Naive B cell (primary cell): ENCODE measurements at regions not wholly inside any gene's neighbourhood (a gene's known extent, or its start where the extent isn't known, plus 50 kb on each side); places are given as distances from the start of the nearest gene placed in this dataset.
"Not testable (repeated sequence)": the region's sequence is repeated elsewhere in the genome, so short reads cannot be mapped to it uniquely, and the experiment has no call there.

Source experiments
- ATAC-seq, 2 donors: fragments of 150-1000 bp; cut with Tn5 transposase; 2 replicates each; pipeline ENCODE4 v1.10.0; 2021; ENCODE audit warnings: low read depth in 2 of 2, mild to moderate bottlenecking in 2 of 2, moderate library complexity in 2 of 2
- DNase-seq: peaks from one replicate; pipeline ENCODE4 v3.0.0; 2022
- H3K27ac Mint-ChIP-seq, 6 donors: one replicate each; pipeline ENCODE4 v1.8.0; 2020 to 2022; ENCODE audit warnings: mild to moderate bottlenecking in 6 of 6, mixed read lengths in 6 of 6, moderate library complexity in 5 of 6, inconsistent platforms in 2 of 6
- H3K27me3 Mint-ChIP-seq, 3 donors: one replicate each; pipeline ENCODE4 v1.8.0; 2021 to 2022; ENCODE audit warnings: mixed read lengths in 3 of 3, mild to moderate bottlenecking in 1 of 3
- H3K36me3 Mint-ChIP-seq, 2 donors: one replicate each; pipeline ENCODE4 v1.8.0; 2020 to 2022; ENCODE audit warnings: mixed read lengths in 2 of 2, inconsistent platforms in 1 of 2, mild to moderate bottlenecking in 1 of 2
- H3K4me1 Mint-ChIP-seq, 3 donors: one replicate each; pipeline ENCODE4 v1.8.0; 2020 to 2022; ENCODE audit warnings: mixed read lengths in 3 of 3, inconsistent platforms in 1 of 3, mild to moderate bottlenecking in 1 of 3, moderate library complexity in 1 of 3
- H3K4me3 Mint-ChIP-seq, 8 donors: one replicate each; pipeline ENCODE4 v1.8.0; 2020 to 2022; ENCODE audit warnings: mild to moderate bottlenecking in 8 of 8, mixed read lengths in 8 of 8, moderate library complexity in 8 of 8, inconsistent platforms in 2 of 8
- H3K9me3 Mint-ChIP-seq, 7 donors: one replicate each; pipeline ENCODE4 v1.8.0; 2020 to 2022; ENCODE audit warnings: mixed read lengths in 7 of 7, mild to moderate bottlenecking in 5 of 7, inconsistent platforms in 2 of 7, moderate library complexity in 1 of 7

GRCh38 chr5:34378498-34378897, 277.6 kb upstream of the RAI14 start:
- not testable (repeated sequence) for H3K9me3 Mint-ChIP-seq, H3K27me3 Mint-ChIP-seq, H3K27ac Mint-ChIP-seq, ATAC-seq, DNase-seq, H3K36me3 Mint-ChIP-seq, H3K4me1 Mint-ChIP-seq, H3K4me3 Mint-ChIP-seq

GRCh38 chr5:34388754-34389153, 267.4 kb upstream of the RAI14 start:
- H3K27me3 Mint-ChIP-seq, H3K36me3 Mint-ChIP-seq, H3K4me1 Mint-ChIP-seq, H3K27ac Mint-ChIP-seq, ATAC-seq, H3K4me3 Mint-ChIP-seq, H3K9me3 Mint-ChIP-seq, DNase-seq: not testable (repeated sequence)

GRCh38 chr5:34409373-34409772, 246.8 kb upstream of the RAI14 start:
- ATAC-seq = no peak
- H3K27me3 Mint-ChIP-seq = peaks cover 0 to 4% (median 4%) of the 10 kb centered on the region in 3 donors
- no peak overlapping the region for H3K4me3 Mint-ChIP-seq
- no peak overlapping the region for H3K27ac Mint-ChIP-seq
- H3K36me3 Mint-ChIP-seq = no peaks in the 10 kb centered on the region
- peaks cover 0 to 2% (median 0%) of the 10 kb centered on the region in 7 donors for H3K9me3 Mint-ChIP-seq
- DNase-seq = no peak
- no peaks in the 10 kb centered on the region for H3K4me1 Mint-ChIP-seq

- H3K27ac Mint-ChIP-seq = no peak overlapping the region
- H3K27me3 Mint-ChIP-seq = peaks cover 0 to 6% (median 6%) of the 10 kb centered on the region in 3 donors
- no peak for DNase-seq
- ATAC-seq = no peak
- no peaks in the 10 kb centered on the region for H3K4me1 Mint-ChIP-seq
- no peak overlapping the region for H3K4me3 Mint-ChIP-seq
- peaks cover 0 to 4% (median 0%) of the 10 kb centered on the region in 7 donors for H3K9me3 Mint-ChIP-seq
- no peaks in the 10 kb centered on the region for H3K36me3 Mint-ChIP-seq
Measured at GRCh38 chr5:34410411-34411139, 245.6 kb upstream of the RAI14 start.

- H3K9me3 Mint-ChIP-seq = peaks cover 0 to 4% (median 0%) of the 10 kb centered on the region in 7 donors
- DNase-seq (no peak), ATAC-seq (no peak)
- no peak overlapping the region for H3K4me3 Mint-ChIP-seq
- no peak overlapping the region for H3K27ac Mint-ChIP-seq
- H3K27me3 Mint-ChIP-seq = peaks cover 0 to 11% (median 11%) of the 10 kb centered on the region in 3 donors
- H3K36me3 Mint-ChIP-seq = no peaks in the 10 kb centered on the region
- no peaks in the 10 kb centered on the region for H3K4me1 Mint-ChIP-seq
Measured at GRCh38 chr5:34411470-34412346, 244.4 kb upstream of the RAI14 start.

GRCh38 chr5:34412736-34413135, 243.4 kb upstream of the RAI14 start:
- peak overlapping the region in 1 of 6 donors; percentile 31 for H3K27ac Mint-ChIP-seq
- peaks cover 0 to 11% (median 11%) of the 10 kb centered on the region in 3 donors for H3K27me3 Mint-ChIP-seq
- H3K36me3 Mint-ChIP-seq = no peaks in the 10 kb centered on the region
- DNase-seq (no peak), ATAC-seq (no peak)
- no peak overlapping the region for H3K4me3 Mint-ChIP-seq
- no peaks in the 10 kb centered on the region for H3K4me1 Mint-ChIP-seq
- H3K9me3 Mint-ChIP-seq = peaks cover 0 to 4% (median 0%) of the 10 kb centered on the region in 7 donors

GRCh38 chr5:34415559-34416198, 240.4 kb upstream of the RAI14 start:
- Mint-ChIP-seq H3K27me3 (peaks cover 0 to 11% (median 11%) of the 10 kb centered on the region in 3 donors), H3K9me3 (peaks cover 0 to 24% (median 11%) of the 10 kb centered on the region in 7 donors), H3K4me3 (no peak overlapping the region), H3K36me3 (no peaks in the 10 kb centered on the region), H3K27ac (no peak overlapping the region), H3K4me1 (no peaks in the 10 kb centered on the region)
- DNase-seq (no peak), ATAC-seq (peak in 1 of 2 donors; percentile 52)

- Mint-ChIP-seq H3K4me3 (no peak overlapping the region), H3K4me1 (no peaks in the 10 kb centered on the region), H3K27me3 (peaks cover 0 to 9% (median 9%) of the 10 kb centered on the region in 3 donors), H3K9me3 (peaks cover 0 to 32% (median 16%) of the 10 kb centered on the region in 7 donors), H3K27ac (no peak overlapping the region), H3K36me3 (no peaks in the 10 kb centered on the region)
- DNase-seq = no peak
- ATAC-seq = no peak
Measured at GRCh38 chr5:34416501-34417008, 239.6 kb upstream of the RAI14 start.

- not testable (repeated sequence) for H3K4me1 Mint-ChIP-seq, H3K4me3 Mint-ChIP-seq, H3K27me3 Mint-ChIP-seq, H3K36me3 Mint-ChIP-seq, ATAC-seq, H3K27ac Mint-ChIP-seq, DNase-seq
- peaks cover 0 to 32% (median 18%) of the 10 kb centered on the region in 7 donors for H3K9me3 Mint-ChIP-seq
Measured at GRCh38 chr5:34420191-34420590, 235.9 kb upstream of the RAI14 start.

- H3K27ac Mint-ChIP-seq = no peak overlapping the region
- H3K4me3 Mint-ChIP-seq = no peak overlapping the region
- H3K27me3 Mint-ChIP-seq = peaks cover 0 to 8% (median 5%) of the 10 kb centered on the region in 3 donors
- H3K9me3 Mint-ChIP-seq = peaks cover 0 to 15% (median 4%) of the 10 kb centered on the region in 7 donors
- H3K4me1 Mint-ChIP-seq = no peaks in the 10 kb centered on the region
- no peaks in the 10 kb centered on the region for H3K36me3 Mint-ChIP-seq
- DNase-seq (no peak), ATAC-seq (no peak)
Measured at GRCh38 chr5:34436761-34437501, 219.2 kb upstream of the RAI14 start.

GRCh38 chr5:34439601-34440000, 216.5 kb upstream of the RAI14 start:
- H3K27ac Mint-ChIP-seq = peak overlapping the region in 1 of 6 donors; percentile 5
- no peak overlapping the region for H3K4me3 Mint-ChIP-seq
- no peak for DNase-seq
- H3K4me1 Mint-ChIP-seq = no peaks in the 10 kb centered on the region
- peaks cover 0 to 10% (median 4%) of the 10 kb centered on the region in 7 donors for H3K9me3 Mint-ChIP-seq
- peaks cover 0 to 4% (median 4%) of the 10 kb centered on the region in 3 donors for H3K27me3 Mint-ChIP-seq
- ATAC-seq = no peak
- no peaks in the 10 kb centered on the region for H3K36me3 Mint-ChIP-seq

GRCh38 chr5:34441767-34442166, 214.4 kb upstream of the RAI14 start:
- not testable (repeated sequence) for DNase-seq, H3K9me3 Mint-ChIP-seq, ATAC-seq

GRCh38 chr5:34447424-34447823, 208.7 kb upstream of the RAI14 start:
- Mint-ChIP-seq H3K36me3 (no peaks in the 10 kb centered on the region), H3K4me1 (no peaks in the 10 kb centered on the region), H3K27me3 (peaks cover 20 to 40% (median 24%) of the 10 kb centered on the region in 3 donors), H3K9me3 (peaks cover 0 to 2% (median 0%) of the 10 kb centered on the region in 7 donors), H3K4me3 (no peak overlapping the region), H3K27ac (no peak overlapping the region)
- no peak for ATAC-seq
- no peak for DNase-seq

More at GRCh38 chr5:34441767-34442166, 214.4 kb upstream of the RAI14 start:
- H3K4me1 Mint-ChIP-seq, H3K27me3 Mint-ChIP-seq, H3K27ac Mint-ChIP-seq, H3K4me3 Mint-ChIP-seq, H3K36me3 Mint-ChIP-seq: not testable (repeated sequence)
